H1 (cell line): ENCODE measurements at regions not wholly inside any gene's neighbourhood (a gene's known extent, or its start where the extent isn't known, plus 50 kb on each side); places are given as distances from the start of the nearest gene placed in this dataset.

Source experiments
- CTCF ChIA-PET: fragments of 300-600 bp; sonication (Branson Sonifier 250); formaldehyde crosslinking; loops from one replicate; lab custom pipeline; 2021; ENCODE audit not compliant: partially characterized antibody; lab: Charles Lee
- POLR2A ChIA-PET: fragments of 300-600 bp; sonication (Branson Sonifier 250); formaldehyde crosslinking; loops from one replicate; lab custom pipeline; 2021; ENCODE audit warnings: inconsistent platforms; ENCODE audit not compliant: partially characterized antibody; lab: Charles Lee
- DNase-seq, 2 experiments: peaks; one replicate each; pipeline versions ENCODE4 v3.0.0 to v3.0.0-alpha.2; 2010 to 2022; ENCODE audit warnings: low spot score in 2 of 2, low read depth in 1 of 2, mixed read lengths in 1 of 2
- FAIRE-seq: peaks from 2 replicates; lab custom pipeline; 2011; peaks lifted over from hg19 to GRCh38; lab: Jason Lieb, UNC
- H2AFZ ChIP-seq: 2 replicates; pipeline ENCODE4 v1.8.1; 2012; ENCODE audit warnings: low read length, inconsistent platforms
- H2AK5ac ChIP-seq: 2 replicates; pipeline ENCODE4 v1.6.1; 2013; ENCODE audit warnings: low read depth, low read length
- H2BK120ac ChIP-seq: replicated peaks from 2 replicates; pipeline ENCODE3; 2013; ENCODE audit warnings: low read depth, low read length, inconsistent platforms
- H2BK12ac ChIP-seq: 2 replicates; pipeline ENCODE4 v1.6.1; 2013; ENCODE audit warnings: low read depth, low read length
- H2BK15ac ChIP-seq: 2 replicates; pipeline ENCODE4 v1.6.1; 2013; ENCODE audit warnings: low read length
- H2BK20ac ChIP-seq: 2 replicates; pipeline ENCODE4 v1.6.1; 2013; ENCODE audit warnings: low read length
- H2BK5ac ChIP-seq: 2 replicates; pipeline ENCODE4 v1.6.1; 2013; ENCODE audit warnings: low read depth, low read length
- H3K14ac ChIP-seq: 2 replicates; pipeline ENCODE4 v1.6.1; 2013; ENCODE audit warnings: inconsistent platforms; ENCODE audit not compliant: insufficient read length
- H3K18ac ChIP-seq: 2 replicates; pipeline ENCODE4 v1.6.1; 2013; ENCODE audit warnings: low read length; ENCODE audit errors: extremely low read depth
- H3K23ac ChIP-seq: 2 replicates; pipeline ENCODE4 v1.6.1; 2013; ENCODE audit warnings: inconsistent platforms; ENCODE audit not compliant: insufficient read length
- H3K23me2 ChIP-seq: 2 replicates; pipeline ENCODE4 v1.6.1; 2013; ENCODE audit warnings: low read depth, low read length
- H3K27ac ChIP-seq: 2 replicates; pipeline ENCODE4 v1.6.1; 2011; ENCODE audit warnings: low read depth, low read length, inconsistent platforms
- H3K27me3 ChIP-seq, 4 experiments: replicated peaks in 1 of 4; 1 replicate in 1 of 4; 2 replicates in 3 of 4; pipeline versions ENCODE4 v1.6.1 to v1.8.1; 2011 to 2013; ENCODE audit warnings: low read length in 3 of 4, mild to moderate bottlenecking in 3 of 4, inconsistent platforms in 2 of 4, mixed read lengths in 2 of 4, moderate library complexity in 1 of 4; ENCODE audit not compliant: control insufficient read depth in 3 of 4, insufficient read depth in 3 of 4; ENCODE audit errors: extremely low read depth in 1 of 4
- H3K36me3 ChIP-seq, 4 experiments: 2 replicates each; pipeline versions ENCODE4 v1.6.1 to v1.8.1; 2011 to 2013; ENCODE audit warnings: mild to moderate bottlenecking in 4 of 4, low read length in 3 of 4, moderate library complexity in 2 of 4, control low read depth in 1 of 4, inconsistent platforms in 1 of 4; ENCODE audit not compliant: insufficient read depth in 4 of 4, control insufficient read depth in 2 of 4
- H3K4ac ChIP-seq: replicated peaks from 2 replicates; pipeline ENCODE3; 2013; ENCODE audit warnings: low read length, low read depth, mixed read lengths, inconsistent platforms; ENCODE audit not compliant: insufficient read length
- H3K4me1 ChIP-seq, 4 experiments: replicated peaks in 1 of 4; 1 replicate in 1 of 4; 2 replicates in 3 of 4; pipeline versions ENCODE4 v1.6.1 to v1.8.1; 2011 to 2013; ENCODE audit warnings: low read length in 3 of 4, inconsistent platforms in 2 of 4, mixed read lengths in 1 of 4; ENCODE audit not compliant: insufficient read depth in 4 of 4, control insufficient read depth in 3 of 4
- H3K4me2 ChIP-seq, 2 experiments: 2 replicates each; pipeline versions ENCODE4 v1.6.1 to v1.8.1; 2011 to 2013; ENCODE audit warnings: low read depth in 2 of 2, low read length in 2 of 2, control low read depth in 1 of 2, inconsistent platforms in 1 of 2, mild to moderate bottlenecking in 1 of 2; ENCODE audit not compliant: insufficient read depth in 1 of 2
- H3K4me3 ChIP-seq, 4 experiments: fragments of 200-600, 300-600 bp in 1 of 4; sonication (generic), shearing (Covaris generic), sonication (Bioruptor Twin) in 1 of 4; 2 replicates each; pipeline versions ENCODE4 v1.5.1 to v1.8.1; 2011 to 2016; ENCODE audit warnings: low read length in 4 of 4, low read depth in 3 of 4, control low read depth in 2 of 4, inconsistent platforms in 2 of 4, mild to moderate bottlenecking in 2 of 4, mixed read lengths in 1 of 4, moderate library complexity in 1 of 4; ENCODE audit not compliant: insufficient read depth in 2 of 4; ENCODE audit errors: extremely low read depth in 1 of 4
- H3K56ac ChIP-seq: replicated peaks from 2 replicates; pipeline ENCODE3; 2013; ENCODE audit warnings: low read depth, mild to moderate bottlenecking, mixed read lengths, low read length, inconsistent platforms; ENCODE audit not compliant: insufficient read length
- H3K79me1 ChIP-seq: 2 replicates; pipeline ENCODE4 v1.6.1; 2013; ENCODE audit warnings: low read depth, low read length, control low read depth
- H3K79me2 ChIP-seq, 2 experiments: 2 replicates each; pipeline versions ENCODE4 v1.6.1 to v1.8.1; 2012 to 2013; ENCODE audit warnings: low read length in 2 of 2, mild to moderate bottlenecking in 2 of 2, inconsistent platforms in 1 of 2; ENCODE audit not compliant: insufficient read depth in 2 of 2, control insufficient read depth in 1 of 2
- H3K9ac ChIP-seq, 4 experiments: replicated peaks in 1 of 4; 1 replicate in 1 of 4; 2 replicates in 3 of 4; pipeline versions ENCODE4 v1.6.1 to v1.8.1; 2011 to 2013; ENCODE audit warnings: low read depth in 3 of 4, low read length in 3 of 4, control low read depth in 2 of 4, mild to moderate bottlenecking in 2 of 4, moderate library complexity in 2 of 4, inconsistent platforms in 1 of 4; ENCODE audit errors: extremely low read depth in 1 of 4
- H3K9me3 ChIP-seq, 2 experiments: 2 replicates each; pipeline versions ENCODE4 v1.6.1 to v1.8.1; 2012 to 2013; ENCODE audit warnings: mild to moderate bottlenecking in 2 of 2, moderate library complexity in 2 of 2, control low read depth in 1 of 2, inconsistent platforms in 1 of 2, low read depth in 1 of 2, low read length in 1 of 2, mixed read lengths in 1 of 2; ENCODE audit not compliant: insufficient read depth in 2 of 2
- H4K20me1 ChIP-seq, 2 experiments: replicated peaks in 1 of 2; 2 replicates each; pipeline versions ENCODE3 to v1.8.1; 2011 to 2013; ENCODE audit warnings: inconsistent platforms in 2 of 2, low read length in 2 of 2, mild to moderate bottlenecking in 1 of 2; ENCODE audit not compliant: insufficient read depth in 2 of 2, control insufficient read depth in 1 of 2
- H4K5ac ChIP-seq: 2 replicates; pipeline ENCODE4 v1.6.1; 2013; ENCODE audit warnings: low read length, low read depth, mixed read lengths, inconsistent platforms; ENCODE audit not compliant: insufficient read length
- H4K8ac ChIP-seq: 2 replicates; pipeline ENCODE4 v1.8.0; 2013; ENCODE audit warnings: mild to moderate bottlenecking, moderate library complexity, low read length, inconsistent platforms; ENCODE audit not compliant: insufficient read depth; ENCODE audit errors: extremely low read depth
- H4K91ac ChIP-seq: replicated peaks from 2 replicates; pipeline ENCODE3; 2013; ENCODE audit warnings: low read length, mixed read lengths, inconsistent platforms; ENCODE audit not compliant: insufficient read length
- WGBS, 2 experiments: shearing (Covaris generic) in 1 of 2; methylation state at CpG; one replicate each; pipeline versions ENCODE4 v1.1.6 to v1.1.7; 2013 to 2015; ENCODE audit warnings: low lambda C conversion rate in 2 of 2, mixed read lengths in 2 of 2, inconsistent platforms in 1 of 2, low coverage in 1 of 2, missing lambda C conversion rate in 1 of 2; ENCODE audit not compliant: insufficient replicate concordance in 2 of 2, insufficient coverage in 1 of 2, insufficient read length in 1 of 2; ENCODE audit errors: extremely low coverage in 1 of 2, missing lambda C conversion rate in 1 of 2; 5-methylcytosine and 5-hydroxymethylcytosine counted together

DNA sequence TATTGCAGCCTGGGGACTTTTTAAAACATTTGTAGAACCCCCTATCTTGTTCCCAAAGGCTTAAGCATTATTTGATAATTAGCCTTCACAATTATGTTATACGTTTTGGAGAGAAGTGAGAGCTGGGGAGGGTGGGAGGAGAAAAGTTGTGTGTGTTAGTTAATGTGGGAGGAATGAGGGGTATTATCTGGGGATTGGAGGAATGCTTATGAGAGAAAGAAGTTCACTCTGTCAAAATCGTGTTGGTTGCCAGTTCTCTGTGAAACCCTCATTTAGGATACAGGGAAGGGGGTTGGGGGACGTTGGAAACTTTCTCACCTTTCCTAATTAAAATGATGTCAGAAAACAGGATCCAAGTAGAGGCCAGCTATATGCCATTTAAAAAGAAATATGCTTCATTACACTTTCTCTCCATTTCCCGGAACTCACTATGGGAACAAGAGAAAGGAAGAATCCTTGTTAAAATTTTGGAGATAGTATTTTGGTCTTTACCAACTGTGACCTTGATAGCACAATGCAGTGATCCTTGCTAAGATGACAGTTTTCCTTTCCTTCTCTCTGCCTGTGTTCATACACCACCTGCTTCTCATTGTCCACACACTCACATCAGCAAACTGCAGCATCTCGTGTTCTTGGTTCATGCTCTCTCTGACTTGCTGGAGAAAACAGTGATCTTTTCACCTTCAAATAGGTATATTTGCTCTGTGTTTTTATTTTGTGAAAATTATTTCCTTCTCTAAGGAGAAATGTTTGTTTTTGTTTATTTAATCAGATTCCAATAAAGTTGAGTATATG lies 336.7 kb upstream of the CLINT1 start:
- Histone ChIP-seq H2BK15ac (no peak overlapping the region), H3K9me3 (0 out of 4 replicates have a peak, but pooled peaks cover 0 to 4% of the 10 kb centered on the region in 2 experiments), H2BK12ac (no peak overlapping the region), H3K36me3 (no peaks in the 10 kb centered on the region), H3K79me2 (no peaks in the 10 kb centered on the region), H3K4ac (no peak overlapping the region), H3K79me1 (no peaks in the 10 kb centered on the region), H2BK120ac (no peak overlapping the region), H2BK5ac (no peak overlapping the region), H3K56ac (no peak overlapping the region), H3K23me2 (no peaks in the 10 kb centered on the region; the same call in 1 of the 2 replicates), H4K20me1 (no peaks in the 10 kb centered on the region), H3K27me3 (no peaks in the 10 kb centered on the region), H3K18ac (no peak overlapping the region), H3K9ac (peak overlapping the region in 1 of 4 experiments; percentile 34; a peak in 1 of 7 replicates), H2AK5ac (no peak overlapping the region), H3K4me1 (peaks cover 0 to 3% (median 1%) of the 10 kb centered on the region in 4 experiments; a peak in 2 of 7 replicates), H3K27ac (no peak overlapping the region), H4K8ac (no peak overlapping the region), H3K4me2 (no peak overlapping the region), H4K5ac (no peak overlapping the region), H4K91ac (no peak overlapping the region), H3K14ac (no peak overlapping the region), H2AFZ (no peak overlapping the region), H3K23ac (no peak overlapping the region), H2BK20ac (no peak overlapping the region), H3K4me3 (no peak overlapping the region)
- ChIA-PET POLR2A (no interaction called here), CTCF (interaction anchor here (0.6 kb wide), 1 partner anchor 29 kb away, joined by 4 read pairs; no protein-coding TSS in a partner anchor)
- FAIRE-seq (no peak), DNase-seq (no peak)
- 75 to 100% methylated on average over 1 to 5 of the region's 5 CpGs for WGBS, 2 experiments
